GM10248 (cell line): ENCODE measurements at regions not wholly inside any gene's neighbourhood (a gene's known extent, or its start where the extent isn't known, plus 50 kb on each side); places are given as distances from the start of the nearest gene placed in this dataset.

Experiments used
- CTCF ChIA-PET: fragments of 300-600 bp; sonication (Branson Sonifier 250); formaldehyde crosslinking; extraction: SDS; loops from one replicate; lab custom pipeline; 2021; ENCODE audit warnings: antibody characterized with exemption; lab: Yijun Ruan, JAX
- POLR2A ChIA-PET: fragments of 350-650 bp; sonication (Branson Sonifier 250); formaldehyde crosslinking; extraction: SDS; loops from one replicate; lab custom pipeline; 2020; ENCODE audit warnings: antibody characterized with exemption; lab: Yijun Ruan, JAX
- DNase-seq: peaks from one replicate; pipeline ENCODE4 v3.0.0; 2012; ENCODE audit errors: extremely low spot score
- CTCF ChIP-seq: IDR thresholded peaks from 2 replicates; pipeline ENCODE4 v1.5.1; 2012; ENCODE audit warnings: mild to moderate bottlenecking, low read depth; ENCODE audit errors: extremely low read depth, missing control alignments, control extremely low read depth

- CTCF ChIA-PET, result interaction anchor here (0.9 kb wide), 1 partner anchor 9 kb away, joined by 4 read pairs; no protein-coding TSS in a partner anchor
- POLR2A ChIA-PET, result no interaction called here
Measured at GRCh38 chr9:108101410-108101809, 611.8 kb upstream of the KLF4 start.

GRCh38 chr9:108100571-108100970, 611.0 kb upstream of the KLF4 start:
- TF ChIP-seq CTCF, result no peak
- DNase-seq, result no peak
- ChIA-PET POLR2A (no interaction called here), CTCF (interaction anchor here (0.9 kb wide), 1 partner anchor 8 kb away, joined by 4 read pairs; no protein-coding TSS in a partner anchor)

More at GRCh38 chr9:108101410-108101809, 611.8 kb upstream of the KLF4 start:
- no peak for DNase-seq
- no peak for TF ChIP-seq CTCF

- ChIA-PET CTCF (interaction anchor here (0.6 kb wide), 1 partner anchor 1579 kb away, joined by 3 read pairs; no protein-coding TSS in a partner anchor), POLR2A (no interaction called here)
- no peak for TF ChIP-seq CTCF
- DNase-seq, result no peak
Measured at GRCh38 chr9:108099854-108100253, 610.3 kb upstream of the KLF4 start.

GRCh38 chr9:108095496-108095895, 605.9 kb upstream of the KLF4 start:
- ChIA-PET CTCF (no interaction called here), POLR2A (no interaction called here)
- no peak for TF ChIP-seq CTCF
- no peak for DNase-seq

- ChIA-PET CTCF (no interaction called here), POLR2A (no interaction called here)
- no peak for DNase-seq
- TF ChIP-seq CTCF, result no peak
Measured at GRCh38 chr9:108094676-108094993, 605.1 kb upstream of the KLF4 start.

GRCh38 chr9:108093773-108094675, 604.5 kb upstream of the KLF4 start:
- ChIA-PET POLR2A (no interaction called here), CTCF (interaction anchor here (1.2 kb wide), 1 partner anchor 18 kb away, joined by 4 read pairs; no protein-coding TSS in a partner anchor)
- no peak for DNase-seq
- TF ChIP-seq CTCF, result no peak
